Endometrium (tissue), 2 donors: ENCODE measurements at regions not wholly inside any gene's neighbourhood (a gene's known extent, or its start where the extent isn't known, plus 50 kb on each side); places are given as distances from the start of the nearest gene placed in this dataset.
A peak's percentile ranks its signal among the peaks of the same experiment; 100 is the strongest.

Experiments
- FAIRE-seq: peaks from 2 replicates; lab custom pipeline; 2012; peaks lifted over from hg19 to GRCh38; lab: Jason Lieb, UNC
- donor health status: control.
- donor health status: control.

GRCh38 chr2:157933160-157933920 is 57.2 kb upstream of the ACVR1 start:
- FAIRE-seq, result no peak

- FAIRE-seq, result no peak
Observed at GRCh38 chr2:157932480-157933159, 56.5 kb upstream of the ACVR1 start.

- FAIRE-seq, result peak; percentile 29
Observed at GRCh38 chr2:157931542-157931941, 55.4 kb upstream of the ACVR1 start.

GRCh38 chr2:157930728-157931127 is 54.6 kb upstream of the ACVR1 start:
- FAIRE-seq, result no peak

- FAIRE-seq, result no peak
Observed at GRCh38 chr2:157929871-157930667, 53.9 kb upstream of the ACVR1 start.

GRCh38 chr2:157928372-157928771 is 52.2 kb upstream of the ACVR1 start:
- no peak for FAIRE-seq

GRCh38 chr2:157927155-157927554 is 51.0 kb upstream of the ACVR1 start:
- no peak for FAIRE-seq
